ENCODE measurements at regions not wholly inside any gene's neighbourhood (a gene's known extent, or its start where the extent isn't known, plus 50 kb on each side); places are given as distances from the start of the nearest gene placed in this dataset.

DNA sequence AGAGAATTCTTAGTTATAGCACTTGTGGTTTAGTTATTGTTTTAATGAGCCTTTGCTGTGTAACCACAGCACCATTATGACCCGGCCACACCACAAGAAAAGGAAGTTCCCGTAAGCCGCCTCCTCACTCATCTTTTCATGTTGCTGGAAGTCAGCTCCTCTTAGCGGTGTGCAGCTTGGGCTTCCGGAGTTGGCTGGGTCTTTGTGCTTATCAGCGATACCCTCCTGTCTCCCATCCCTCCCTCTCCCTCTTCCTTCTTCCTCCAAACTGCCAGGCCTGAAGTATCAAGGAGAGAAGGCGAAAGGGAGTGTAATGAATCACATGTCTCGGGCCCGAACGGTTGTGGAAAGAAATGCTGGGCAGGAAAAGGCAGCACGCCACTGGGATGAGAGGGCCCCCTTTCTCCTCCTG is 353.5 kb downstream of the MCTP2 start:
- H3K27me3 Mint-ChIP-seq (ENCODE audit: low read depth in 3 of 3): peaks cover 18 to 40% (median 28%) of the 10 kb centered on the region in 3 donors
- peaks cover 33 to 44% of the 10 kb centered on the region in 2 donors for H3K4me1 Mint-ChIP-seq
- H3K27ac Mint-ChIP-seq: peak overlapping the region in 2 of 6 donors; percentile 10
- no peaks in the 10 kb centered on the region for H3K9me3 Mint-ChIP-seq
- peak overlapping the region; percentile 43 to 88 (median 68) for H3K4me3 Mint-ChIP-seq
- H3K36me3 Mint-ChIP-seq: no peaks in the 10 kb centered on the region
- peak; percentile 36 to 49 (median 48) for DNase-seq

DNA sequence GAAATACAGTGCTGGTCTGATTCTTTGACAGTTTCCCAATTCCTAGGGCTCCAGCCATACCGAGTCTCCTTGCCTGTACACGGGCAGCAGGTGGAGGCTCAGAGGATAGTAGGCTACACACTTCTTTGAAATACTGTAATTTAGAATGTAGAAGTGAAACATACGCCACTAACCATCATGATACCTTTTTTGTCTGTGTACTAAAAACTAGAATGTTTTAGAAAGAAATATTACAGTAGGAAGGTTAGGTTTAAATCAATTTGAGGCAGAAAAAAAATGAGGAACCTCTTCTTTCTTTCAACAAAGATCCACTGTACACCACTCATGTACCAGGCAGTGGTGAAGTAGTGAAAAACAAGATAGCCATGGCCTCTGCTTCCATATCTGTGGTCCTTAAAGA is 354.7 kb downstream of the MCTP2 start:
- Mint-ChIP-seq H3K27me3 (ENCODE audit: low read depth in 3 of 3) (peaks cover 14 to 40% (median 29%) of the 10 kb centered on the region in 3 donors), H3K4me1 (peaks cover 33 to 44% of the 10 kb centered on the region in 2 donors), H3K36me3 (no peaks in the 10 kb centered on the region), H3K9me3 (no peaks in the 10 kb centered on the region), H3K27ac (no peak overlapping the region), H3K4me3 (no peak overlapping the region)
- DNase-seq: no peak

DNA sequence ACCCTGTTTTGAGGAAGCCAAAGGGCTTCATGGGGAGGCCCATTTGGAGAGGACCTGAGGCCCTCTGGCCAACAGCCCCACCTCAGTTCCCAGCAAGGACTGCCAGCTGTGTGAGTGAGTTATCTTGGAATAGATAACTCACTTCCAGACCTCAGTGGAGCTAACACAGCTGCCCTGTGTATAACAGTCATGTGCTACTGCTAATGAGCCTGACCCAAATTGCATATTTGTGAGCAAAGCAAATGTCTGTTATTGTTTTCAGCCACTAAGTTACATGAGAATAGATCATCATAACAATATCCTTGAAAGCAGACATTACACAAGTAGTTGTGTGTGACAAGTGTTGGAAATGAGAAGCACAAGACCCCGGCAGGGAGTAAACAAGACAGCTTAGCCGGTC is 355.8 kb downstream of the MCTP2 start:
- Mint-ChIP-seq H3K4me1 (peaks cover 30 to 38% of the 10 kb centered on the region in 2 donors), H3K27ac (no peak overlapping the region), H3K27me3 (ENCODE audit: low read depth in 3 of 3) (peaks cover 13 to 32% (median 25%) of the 10 kb centered on the region in 3 donors), H3K36me3 (no peaks in the 10 kb centered on the region), H3K9me3 (no peaks in the 10 kb centered on the region), H3K4me3 (no peak overlapping the region)
- DNase-seq: no peak

DNA sequence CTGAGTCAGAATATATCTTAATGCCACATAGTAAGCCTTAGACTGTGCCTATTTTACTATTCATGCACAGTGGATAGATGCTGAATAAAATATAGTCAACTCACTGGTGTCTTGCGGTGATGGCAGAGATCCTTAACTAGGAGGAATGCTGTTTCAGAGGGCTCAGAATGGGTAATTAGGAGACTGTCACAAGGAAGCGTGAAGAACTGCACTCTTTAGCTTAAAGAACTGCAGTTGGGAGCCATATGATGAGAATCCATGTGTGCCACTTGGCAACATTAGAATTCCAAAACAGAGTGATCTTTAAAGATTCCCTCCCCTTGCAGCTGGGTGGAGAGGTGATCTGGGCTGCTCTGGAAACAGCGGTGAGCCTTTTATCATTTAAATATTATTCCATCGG is 357.6 kb downstream of the MCTP2 start:
- Mint-ChIP-seq H3K9me3 (no peaks in the 10 kb centered on the region), H3K36me3 (no peaks in the 10 kb centered on the region), H3K27ac (no peak overlapping the region), H3K4me1 (peaks cover 19 to 21% of the 10 kb centered on the region in 2 donors), H3K27me3 (ENCODE audit: low read depth in 3 of 3) (peaks cover 13 to 30% (median 24%) of the 10 kb centered on the region in 3 donors), H3K4me3 (no peak overlapping the region)
- no peak for DNase-seq

DNA sequence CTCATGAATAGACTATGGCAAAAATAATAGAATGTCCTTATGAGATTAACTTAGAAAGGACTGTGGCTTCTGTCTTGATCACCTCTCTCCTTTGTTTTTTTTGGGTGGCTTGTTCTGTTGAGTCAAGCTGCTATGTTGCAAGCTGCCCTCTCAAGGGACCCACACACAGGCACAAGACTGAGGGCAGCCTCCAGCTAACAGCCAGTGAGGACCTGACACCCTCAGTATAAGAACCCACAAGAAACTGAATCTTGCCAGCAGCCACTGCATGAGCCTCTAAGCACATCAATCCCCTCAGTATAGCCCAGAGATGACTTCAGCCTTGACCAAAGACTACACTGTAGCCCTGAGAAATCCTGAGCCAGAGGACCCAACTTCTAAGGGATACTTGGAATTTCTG is 361.1 kb downstream of the MCTP2 start:
- Mint-ChIP-seq H3K27ac (no peak overlapping the region), H3K4me3 (no peak overlapping the region), H3K9me3 (no peaks in the 10 kb centered on the region), H3K4me1 (no peaks in the 10 kb centered on the region), H3K36me3 (no peaks in the 10 kb centered on the region), H3K27me3 (ENCODE audit: low read depth in 3 of 3) (peaks cover 11 to 23% (median 20%) of the 10 kb centered on the region in 3 donors)
- DNase-seq: no peak

DNA sequence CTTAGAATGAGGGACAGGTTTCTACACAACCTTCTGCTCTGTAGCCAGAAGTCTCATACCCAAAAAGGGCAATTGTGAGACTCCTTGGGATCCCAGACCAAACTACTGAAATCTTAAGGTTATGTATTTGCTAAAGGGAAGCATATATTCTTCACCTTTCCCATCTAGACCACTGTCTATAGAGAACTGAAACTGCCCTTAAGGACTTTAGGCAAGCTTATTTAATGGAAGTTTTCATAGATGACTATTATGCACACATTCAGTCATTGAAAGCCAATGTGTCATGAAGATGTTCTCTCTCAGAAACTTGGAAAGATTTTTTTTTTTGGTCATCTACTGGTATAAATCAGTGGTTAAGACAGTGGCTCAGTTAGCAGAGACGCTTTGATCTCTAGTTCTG is 365.3 kb downstream of the MCTP2 start:
- peaks cover 13 to 21% (median 13%) of the 10 kb centered on the region in 3 donors for H3K27me3 Mint-ChIP-seq (ENCODE audit: low read depth in 3 of 3)
- H3K27ac Mint-ChIP-seq: no peak overlapping the region
- no peaks in the 10 kb centered on the region for H3K4me1 Mint-ChIP-seq
- DNase-seq: no peak
- no peaks in the 10 kb centered on the region for H3K36me3 Mint-ChIP-seq
- H3K9me3 Mint-ChIP-seq: peaks cover 0 to 2% (median 0%) of the 10 kb centered on the region in 6 donors
- no peak overlapping the region for H3K4me3 Mint-ChIP-seq

DNA sequence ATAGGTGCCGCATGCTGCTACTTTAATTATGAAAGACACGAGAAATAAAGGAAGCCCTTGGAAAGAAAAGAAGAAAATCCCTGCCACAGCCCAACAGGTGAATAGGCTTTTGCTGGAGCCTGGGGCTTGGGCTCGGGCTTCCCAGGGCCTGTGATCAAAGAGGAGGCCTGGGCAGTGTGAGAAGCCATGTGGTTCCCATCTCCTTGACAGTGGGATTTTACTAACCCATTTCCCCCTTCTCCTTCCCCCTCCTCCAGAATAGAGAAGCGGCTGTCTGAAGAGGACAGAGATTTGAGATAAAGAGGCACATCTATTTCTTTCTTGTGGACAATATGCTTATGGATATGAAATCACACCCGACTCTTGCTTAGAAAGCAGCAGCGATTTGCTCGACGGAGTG is 369.1 kb downstream of the MCTP2 start:
- Mint-ChIP-seq H3K4me3 (no peak overlapping the region), H3K27ac (no peak overlapping the region), H3K4me1 (peaks cover 3 to 4% of the 10 kb centered on the region in 2 donors), H3K9me3 (peaks cover 0 to 2% (median 0%) of the 10 kb centered on the region in 6 donors), H3K27me3 (ENCODE audit: low read depth in 3 of 3) (peaks cover 9 to 22% (median 19%) of the 10 kb centered on the region in 3 donors), H3K36me3 (no peaks in the 10 kb centered on the region)
- DNase-seq: no peak

DNA sequence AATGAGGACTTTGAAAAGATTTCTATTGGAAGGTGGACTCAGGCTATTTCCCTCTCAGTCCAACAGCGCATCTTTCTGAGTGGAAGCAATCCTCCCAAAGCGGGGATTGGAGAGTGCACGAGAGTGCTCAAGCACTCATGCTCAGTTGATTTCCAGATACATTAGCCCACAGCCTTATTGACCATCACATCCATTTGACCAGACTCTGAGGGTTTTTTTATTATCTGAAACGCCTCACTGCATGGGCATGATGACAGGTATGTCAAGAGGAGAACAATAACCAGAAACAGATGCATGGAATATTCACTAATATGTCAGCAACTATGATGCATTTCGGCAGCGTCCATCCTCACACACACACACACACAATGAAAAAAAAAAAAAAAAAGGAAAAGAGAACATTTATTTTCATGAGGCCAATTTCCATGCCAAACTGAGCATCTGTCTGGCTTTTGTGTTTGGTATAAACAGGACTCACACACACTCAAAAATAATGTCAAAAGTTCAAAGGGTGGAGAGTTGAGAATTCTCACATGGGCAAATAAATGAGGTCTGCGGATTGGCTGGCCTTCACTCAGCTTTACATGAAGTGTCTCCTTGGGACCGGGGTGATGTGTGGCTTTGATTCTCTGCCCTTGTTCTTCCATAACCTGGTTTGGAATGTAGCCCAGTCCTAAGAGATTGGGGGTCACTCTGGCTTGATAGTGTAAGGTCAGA is 371.6 kb downstream of the MCTP2 start:
- H3K36me3 Mint-ChIP-seq: no peaks in the 10 kb centered on the region
- H3K4me1 Mint-ChIP-seq: peaks cover 27 to 28% of the 10 kb centered on the region in 2 donors
- peaks cover 4 to 20% (median 18%) of the 10 kb centered on the region in 3 donors for H3K27me3 Mint-ChIP-seq (ENCODE audit: low read depth in 3 of 3)
- H3K4me3 Mint-ChIP-seq: no peak overlapping the region
- no peak overlapping the region for H3K27ac Mint-ChIP-seq
- no peak for DNase-seq
- H3K9me3 Mint-ChIP-seq: peaks cover 0 to 2% (median 0%) of the 10 kb centered on the region in 6 donors

DNA sequence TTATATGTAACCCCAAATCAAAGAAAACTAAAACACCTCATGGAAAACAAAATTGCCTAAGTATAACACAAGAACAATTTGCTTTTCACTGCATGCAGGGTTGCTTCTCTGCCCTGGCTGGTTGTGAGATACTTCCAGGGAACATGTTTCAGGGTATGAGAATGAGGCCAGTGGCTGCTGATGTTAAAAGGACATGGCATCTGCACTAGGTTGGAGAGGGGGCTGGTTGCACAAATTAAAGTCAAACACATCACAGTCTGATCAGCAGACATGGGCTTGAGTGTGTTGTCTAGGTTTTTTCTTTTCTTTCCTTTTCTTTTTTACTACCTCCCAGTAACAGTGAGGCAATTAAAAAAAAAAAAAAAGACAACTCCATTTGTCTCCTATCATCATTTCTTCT is 374.9 kb downstream of the MCTP2 start:
- peak overlapping the region in 1 of 6 donors; percentile 53 for H3K27ac Mint-ChIP-seq
- H3K9me3 Mint-ChIP-seq: no peaks in the 10 kb centered on the region
- H3K27me3 Mint-ChIP-seq (ENCODE audit: low read depth in 3 of 3): peaks cover 0 to 20% (median 14%) of the 10 kb centered on the region in 3 donors
- peak overlapping the region in 1 of 5 donors; percentile 77 for H3K4me3 Mint-ChIP-seq
- no peaks in the 10 kb centered on the region for H3K36me3 Mint-ChIP-seq
- no peak for DNase-seq
- H3K4me1 Mint-ChIP-seq: peaks cover 27 to 33% of the 10 kb centered on the region in 2 donors

DNA sequence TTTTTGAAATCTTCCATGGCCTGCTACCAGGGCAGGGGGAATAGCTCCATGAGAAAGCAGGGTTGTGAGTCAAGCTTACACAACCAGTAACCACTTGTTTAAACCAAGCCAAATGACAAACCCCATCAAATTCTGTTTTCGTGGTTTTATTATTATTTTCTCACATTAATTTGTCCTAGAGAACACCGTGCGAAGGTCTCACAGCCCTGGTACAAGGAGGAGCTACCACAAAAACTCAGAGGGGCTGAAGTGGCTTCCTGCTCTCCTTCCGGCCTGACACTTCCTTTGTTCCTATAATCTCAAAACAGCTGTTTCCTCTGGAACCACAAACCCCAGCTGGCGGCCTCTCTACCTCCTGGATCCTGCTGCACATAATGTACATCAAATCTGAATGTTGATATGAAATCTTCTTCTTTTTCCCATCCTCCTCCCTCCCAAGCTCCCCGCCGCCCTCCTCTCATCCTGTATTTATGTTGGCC is 375.9 kb downstream of the MCTP2 start:
- Mint-ChIP-seq H3K27me3 (ENCODE audit: low read depth in 3 of 3) (peaks cover 0 to 17% (median 12%) of the 10 kb centered on the region in 3 donors), H3K9me3 (no peaks in the 10 kb centered on the region), H3K27ac (peak overlapping the region in 1 of 6 donors; percentile 27), H3K4me3 (peak overlapping the region; percentile 32 to 77 (median 40)), H3K4me1 (peaks cover 27 to 33% of the 10 kb centered on the region in 2 donors), H3K36me3 (no peaks in the 10 kb centered on the region)
- peak in 1 of 3 donors; percentile 2 for DNase-seq

DNA sequence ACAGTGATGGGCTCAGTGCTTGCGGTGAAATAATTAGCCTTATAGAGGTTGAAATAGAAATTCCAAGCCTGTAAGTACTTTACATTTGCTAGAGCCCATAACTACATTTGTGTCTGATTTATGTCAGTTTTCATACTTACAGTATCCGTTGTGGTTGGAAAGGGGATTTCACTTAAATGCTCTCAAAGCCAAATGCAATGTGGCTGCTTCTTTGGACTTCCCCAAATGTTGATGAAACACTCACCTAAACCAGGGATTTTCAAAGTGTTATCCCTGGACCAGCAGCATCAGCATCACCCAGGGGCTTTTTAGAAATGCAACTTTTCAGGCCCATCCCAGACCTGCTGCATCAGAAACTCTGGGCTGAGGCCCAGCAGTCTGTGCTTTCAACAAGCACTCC is 378.7 kb downstream of the MCTP2 start:
- H3K4me1 Mint-ChIP-seq: peaks cover 27 to 33% of the 10 kb centered on the region in 2 donors
- H3K27ac Mint-ChIP-seq: no peak overlapping the region
- no peaks in the 10 kb centered on the region for H3K9me3 Mint-ChIP-seq
- H3K4me3 Mint-ChIP-seq: no peak overlapping the region
- peaks cover 0 to 11% (median 5%) of the 10 kb centered on the region in 3 donors for H3K27me3 Mint-ChIP-seq (ENCODE audit: low read depth in 3 of 3)
- DNase-seq: no peak
- no peaks in the 10 kb centered on the region for H3K36me3 Mint-ChIP-seq

DNA sequence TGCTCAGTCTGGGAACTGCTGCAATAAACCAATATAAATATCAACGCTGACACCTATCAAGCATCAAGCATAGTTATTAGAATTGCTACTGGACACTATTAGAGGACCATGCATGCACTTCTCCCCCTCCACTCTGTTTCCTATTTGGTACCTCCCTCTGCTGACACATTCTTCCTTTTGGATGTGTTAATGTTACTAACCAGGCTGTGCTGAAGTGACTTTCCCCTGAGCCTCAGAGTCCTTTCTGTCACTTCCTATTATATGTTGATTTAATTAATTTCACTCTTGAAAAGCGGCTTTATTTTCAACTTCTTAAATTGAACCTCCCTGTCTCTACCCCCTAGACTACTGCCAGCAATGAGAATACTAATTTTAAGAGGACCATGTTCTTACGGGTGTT is 379.1 kb downstream of the MCTP2 start:
- no peak overlapping the region for H3K27ac Mint-ChIP-seq
- peaks cover 24 to 30% of the 10 kb centered on the region in 2 donors for H3K4me1 Mint-ChIP-seq
- peaks cover 4 to 8% (median 5%) of the 10 kb centered on the region in 3 donors for H3K27me3 Mint-ChIP-seq (ENCODE audit: low read depth in 3 of 3)
- no peak for DNase-seq
- H3K36me3 Mint-ChIP-seq: no peaks in the 10 kb centered on the region
- no peaks in the 10 kb centered on the region for H3K9me3 Mint-ChIP-seq
- no peak overlapping the region for H3K4me3 Mint-ChIP-seq

DNA sequence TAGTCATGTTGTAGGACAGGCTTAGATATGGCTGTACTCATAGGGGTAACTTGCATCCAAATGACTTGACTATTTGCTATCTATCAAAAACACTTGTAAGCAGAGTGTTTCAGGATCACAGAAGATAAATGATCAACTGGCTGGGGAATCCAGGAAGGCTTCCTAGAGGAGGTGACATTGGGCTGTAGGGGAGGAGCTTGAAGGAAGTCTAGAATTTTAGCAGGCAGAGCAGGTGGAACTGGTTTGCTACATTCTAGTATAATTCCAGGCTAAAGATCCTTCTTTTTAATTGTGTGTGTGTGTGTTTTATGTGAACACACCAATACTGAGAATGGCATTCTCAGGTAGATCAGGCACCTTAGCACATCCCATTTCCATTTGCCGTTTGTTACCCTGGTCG is 380.3 kb downstream of the MCTP2 start:
- Mint-ChIP-seq H3K9me3 (no peaks in the 10 kb centered on the region), H3K4me1 (peaks cover 12 to 18% of the 10 kb centered on the region in 2 donors), H3K4me3 (no peak overlapping the region), H3K36me3 (no peaks in the 10 kb centered on the region), H3K27ac (no peak overlapping the region), H3K27me3 (ENCODE audit: low read depth in 3 of 3) (peaks cover 5% of the 10 kb centered on the region in 3 donors)
- DNase-seq: no peak

DNA sequence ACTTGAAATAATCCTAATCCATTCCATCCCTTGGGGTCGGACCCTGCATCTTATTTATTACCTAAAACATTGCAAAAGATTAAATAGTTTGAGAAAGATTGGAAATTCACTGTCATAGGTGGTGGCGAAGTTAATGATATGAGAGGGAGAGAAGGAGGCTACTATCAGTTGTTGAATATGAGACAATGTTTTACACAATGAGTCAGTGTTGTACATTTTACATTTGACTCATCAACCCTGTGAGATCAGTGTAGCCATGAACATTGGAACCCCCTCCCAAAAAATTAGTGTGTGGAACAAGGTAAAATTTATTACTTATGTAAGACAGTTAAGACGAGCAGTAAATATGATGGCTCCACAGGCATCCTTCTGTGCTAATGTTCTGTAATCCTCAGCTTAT is 384.3 kb downstream of the MCTP2 start:
- DNase-seq: no peak
- Mint-ChIP-seq H3K4me1 (no peaks in the 10 kb centered on the region), H3K36me3 (no peaks in the 10 kb centered on the region), H3K27ac (no peak overlapping the region), H3K9me3 (peaks cover 0 to 3% (median 0%) of the 10 kb centered on the region in 6 donors), H3K27me3 (ENCODE audit: low read depth in 3 of 3) (peaks cover 5 to 11% (median 5%) of the 10 kb centered on the region in 3 donors), H3K4me3 (no peak overlapping the region)

Data from immature natural killer cell (primary cell).